Endodermal cell (in vitro differentiated cells): ENCODE measurements at regions not wholly inside any gene's neighbourhood (a gene's known extent, or its start where the extent isn't known, plus 50 kb on each side); places are given as distances from the start of the nearest gene placed in this dataset.

Source experiments
- DNase-seq: peaks from one replicate; pipeline ENCODE4 v3.0.0-alpha.2; 2017
- H3K27ac ChIP-seq: 2 replicates; pipeline ENCODE4 v1.5.1; 2013; ENCODE audit warnings: mild to moderate bottlenecking, low read depth, low read length, moderate library complexity
- H3K27me3 ChIP-seq: 2 replicates; pipeline ENCODE4 v1.6.1; 2013; ENCODE audit warnings: mild to moderate bottlenecking, low read length, moderate library complexity; ENCODE audit not compliant: insufficient read depth, control insufficient read depth, poor library complexity, severe bottlenecking
- H3K36me3 ChIP-seq: 2 replicates; pipeline ENCODE4 v1.7.0; 2013; ENCODE audit warnings: mild to moderate bottlenecking, low read length, moderate library complexity; ENCODE audit not compliant: control insufficient read depth, insufficient read depth
- H3K4me1 ChIP-seq: one replicate; pipeline ENCODE4 v1.7.0; 2013; ENCODE audit warnings: low read length; ENCODE audit not compliant: control insufficient read depth, insufficient read depth
- H3K4me3 ChIP-seq: 2 replicates; pipeline ENCODE4 v1.5.1; 2013; ENCODE audit warnings: mild to moderate bottlenecking, low read length, moderate library complexity
- H3K9ac ChIP-seq: 2 replicates; pipeline ENCODE4 v1.6.1; 2013; ENCODE audit warnings: mild to moderate bottlenecking, low read length, moderate library complexity; ENCODE audit not compliant: poor library complexity, severe bottlenecking; ENCODE audit errors: extremely low read depth
- H3K9me3 ChIP-seq: 2 replicates; pipeline ENCODE4 v1.6.1; 2013; ENCODE audit warnings: mild to moderate bottlenecking, low read length, moderate library complexity; ENCODE audit not compliant: control insufficient read depth
- H3K27ac Mint-ChIP-seq: 2 replicates; pipeline ENCODE4 v1.8.0; 2020; ENCODE audit warnings: mixed read lengths
- H3K27me3 Mint-ChIP-seq: 2 replicates; pipeline ENCODE4 v1.8.0; 2021; ENCODE audit warnings: mild to moderate bottlenecking, mixed read lengths; ENCODE audit not compliant: insufficient read depth
- H3K36me3 Mint-ChIP-seq: 2 replicates; pipeline ENCODE4 v1.8.0; 2020; ENCODE audit warnings: low read depth, mixed read lengths
- H3K4me1 Mint-ChIP-seq: 2 replicates; pipeline ENCODE4 v1.8.0; 2020; ENCODE audit warnings: mixed read lengths
- H3K4me3 Mint-ChIP-seq: 2 replicates; pipeline ENCODE4 v1.8.0; 2020; ENCODE audit warnings: mild to moderate bottlenecking, moderate library complexity, mixed read lengths
- H3K9me3 Mint-ChIP-seq: 2 replicates; pipeline ENCODE4 v1.8.0; 2020; ENCODE audit warnings: mild to moderate bottlenecking, mixed read lengths
- CTCF ChIP-seq: fragments of 200-600 bp; sonication (generic); conservative IDR thresholded peaks from 2 replicates; pipeline ENCODE4 v1.5.0; 2021; ENCODE audit warnings: antibody characterized with exemption, mild to moderate bottlenecking
- WGBS, 2 experiments: methylation state at CpG; one replicate each; pipeline versions ENCODE4 v1.1.5 to v1.1.7; 2013; ENCODE audit warnings: missing lambda C conversion rate in 2 of 2, mixed read lengths in 1 of 2; ENCODE audit not compliant: insufficient coverage in 1 of 2, insufficient read length in 1 of 2; 5-methylcytosine and 5-hydroxymethylcytosine counted together

GRCh38 chr5:63230754-63231153 lies 652.1 kb downstream of the LRRC70 start:
- H3K4me3 Mint-ChIP-seq = no peak overlapping the region
- no peaks in the 10 kb centered on the region for H3K27me3 Mint-ChIP-seq
- H3K9me3 Mint-ChIP-seq = no peaks in the 10 kb centered on the region
- no peak overlapping the region for H3K4me3 ChIP-seq
- no peak overlapping the region for H3K27ac ChIP-seq
- no peak for DNase-seq
- no peaks in the 10 kb centered on the region for H3K36me3 Mint-ChIP-seq
- H3K9me3 ChIP-seq = no peaks in the 10 kb centered on the region
- no peak for TF ChIP-seq CTCF
- H3K27ac Mint-ChIP-seq = no peak overlapping the region
- peaks cover 3% of the 10 kb centered on the region for H3K4me1 ChIP-seq
- H3K4me1 Mint-ChIP-seq = no peaks in the 10 kb centered on the region
- no peak overlapping the region for H3K9ac ChIP-seq
- 87% methylated on average over 1 of the region's 2 CpGs; no CpG with 5 or more reads in 1 of the 2 experiments for WGBS, 2 experiments
- no peaks in the 10 kb centered on the region for H3K27me3 ChIP-seq
- no peaks in the 10 kb centered on the region for H3K36me3 ChIP-seq

- DNase-seq = no peak
- Histone ChIP-seq H3K36me3 (no peaks in the 10 kb centered on the region), H3K4me1 (no peaks in the 10 kb centered on the region), H3K27ac (no peak overlapping the region), H3K9me3 (no peaks in the 10 kb centered on the region), H3K9ac (no peak overlapping the region), H3K27me3 (no peaks in the 10 kb centered on the region), H3K4me3 (no peak overlapping the region)
- Mint-ChIP-seq H3K4me1 (no peaks in the 10 kb centered on the region), H3K4me3 (no peak overlapping the region), H3K9me3 (no peaks in the 10 kb centered on the region), H3K36me3 (no peaks in the 10 kb centered on the region), H3K27me3 (no peaks in the 10 kb centered on the region), H3K27ac (no peak overlapping the region)
- WGBS, 2 experiments = 94 to 100% methylated on average over 1 to 2 of the region's 2 CpGs
- TF ChIP-seq CTCF = no peak
These were observed 649.5 kb downstream of the LRRC70 start for GRCh38 chr5:63228154-63228553.

GRCh38 chr5:63220244-63220643 lies 641.6 kb downstream of the LRRC70 start:
- no peak overlapping the region for H3K4me3 Mint-ChIP-seq
- H3K27ac ChIP-seq = no peak overlapping the region
- TF ChIP-seq CTCF = no peak
- no peaks in the 10 kb centered on the region for H3K27me3 ChIP-seq
- no peaks in the 10 kb centered on the region for H3K27me3 Mint-ChIP-seq
- no peak overlapping the region for H3K4me3 ChIP-seq
- no peaks in the 10 kb centered on the region for H3K4me1 ChIP-seq
- DNase-seq = no peak
- no peaks in the 10 kb centered on the region for H3K9me3 ChIP-seq
- no peaks in the 10 kb centered on the region for H3K36me3 Mint-ChIP-seq
- H3K4me1 Mint-ChIP-seq = no peaks in the 10 kb centered on the region
- H3K9ac ChIP-seq = no peak overlapping the region
- H3K27ac Mint-ChIP-seq = no peak overlapping the region
- no peaks in the 10 kb centered on the region for H3K9me3 Mint-ChIP-seq
- H3K36me3 ChIP-seq = no peaks in the 10 kb centered on the region
- WGBS, 2 experiments = 100% methylated on average over 1 of the region's 1 CpG; no CpG with 5 or more reads in 1 of the 2 experiments
